ENCODE measurements at regions not wholly inside any gene's neighbourhood (a gene's known extent, or its start where the extent isn't known, plus 50 kb on each side); places are given as distances from the start of the nearest gene placed in this dataset.
"Not testable (repeated sequence)": the region's sequence is repeated elsewhere in the genome, so short reads cannot be mapped to it uniquely, and the experiment has no call there.

GRCh38 chr1:194975913-194976312, 1632.3 kb downstream of the KCNT2 start:
- no peak for DNase-seq (ENCODE audit: low read depth in 2 of 2, low spot score in 1 of 2)

- DNase-seq (ENCODE audit: low read depth in 2 of 2, low spot score in 1 of 2): no peak
These were observed 1639.3 kb downstream of the KCNT2 start for GRCh38 chr1:194968916-194969315.

- DNase-seq (ENCODE audit: low read depth in 2 of 2, low spot score in 1 of 2): no peak
These were observed 1648.4 kb downstream of the KCNT2 start for GRCh38 chr1:194959795-194960194.

- DNase-seq (ENCODE audit: low read depth in 2 of 2, low spot score in 1 of 2): no peak
These were observed 1656.1 kb downstream of the KCNT2 start for GRCh38 chr1:194952171-194952570.

GRCh38 chr1:194950584-194950983, 1657.7 kb downstream of the KCNT2 start:
- DNase-seq (ENCODE audit: low read depth in 2 of 2, low spot score in 1 of 2): no peak

GRCh38 chr1:194940336-194941030, 1667.8 kb downstream of the KCNT2 start:
- no peak for DNase-seq (ENCODE audit: low read depth in 2 of 2, low spot score in 1 of 2)

- no peak for DNase-seq (ENCODE audit: low read depth in 2 of 2, low spot score in 1 of 2)
These were observed 1672.4 kb downstream of the KCNT2 start for GRCh38 chr1:194935864-194936263.

- no peak for DNase-seq (ENCODE audit: low read depth in 2 of 2, low spot score in 1 of 2)
These were observed 1677.1 kb downstream of the KCNT2 start for GRCh38 chr1:194931166-194931565.

- DNase-seq (ENCODE audit: low read depth in 2 of 2, low spot score in 1 of 2): no peak
These were observed 1678.1 kb downstream of the KCNT2 start for GRCh38 chr1:194930132-194930531.

GRCh38 chr1:194929357-194929756, 1678.9 kb downstream of the KCNT2 start:
- DNase-seq (ENCODE audit: low read depth in 2 of 2, low spot score in 1 of 2): no peak

GRCh38 chr1:194919146-194919545, 1689.1 kb downstream of the KCNT2 start:
- DNase-seq (ENCODE audit: low read depth in 2 of 2, low spot score in 1 of 2): no peak

GRCh38 chr1:194917769-194918168, 1690.5 kb downstream of the KCNT2 start:
- DNase-seq (ENCODE audit: low read depth in 2 of 2, low spot score in 1 of 2): no peak

GRCh38 chr1:194908643-194909042, 1699.6 kb downstream of the KCNT2 start:
- DNase-seq (ENCODE audit: low read depth in 2 of 2, low spot score in 1 of 2): no peak

- no peak for DNase-seq (ENCODE audit: low read depth in 2 of 2, low spot score in 1 of 2)
These were observed 1704.7 kb downstream of the KCNT2 start for GRCh38 chr1:194903524-194903923.

GRCh38 chr1:194889310-194889709, 1702.9 kb upstream of the B3GALT2 start:
- DNase-seq (ENCODE audit: low read depth in 2 of 2, low spot score in 1 of 2): no peak

- DNase-seq (ENCODE audit: low read depth in 2 of 2, low spot score in 1 of 2): no peak
These were observed 1684.4 kb upstream of the B3GALT2 start for GRCh38 chr1:194870860-194871259.

GRCh38 chr1:194866153-194866552, 1679.7 kb upstream of the B3GALT2 start:
- DNase-seq (ENCODE audit: low read depth in 2 of 2, low spot score in 1 of 2): no peak

- DNase-seq (ENCODE audit: low read depth in 2 of 2, low spot score in 1 of 2): no peak
These were observed 1679.0 kb upstream of the B3GALT2 start for GRCh38 chr1:194865383-194865782.

GRCh38 chr1:194862129-194862528, 1675.7 kb upstream of the B3GALT2 start:
- DNase-seq (ENCODE audit: low read depth in 2 of 2, low spot score in 1 of 2): no peak

- no peak for DNase-seq (ENCODE audit: low read depth in 2 of 2, low spot score in 1 of 2)
These were observed 1674.1 kb upstream of the B3GALT2 start for GRCh38 chr1:194860248-194861201.

- not testable (repeated sequence) for DNase-seq (ENCODE audit: low read depth in 2 of 2, low spot score in 1 of 2)
These were observed 1673.2 kb upstream of the B3GALT2 start for GRCh38 chr1:194859481-194860154.
